ENCODE measurements at regions not wholly inside any gene's neighbourhood (a gene's known extent, or its start where the extent isn't known, plus 50 kb on each side); places are given as distances from the start of the nearest gene placed in this dataset.

DNA sequence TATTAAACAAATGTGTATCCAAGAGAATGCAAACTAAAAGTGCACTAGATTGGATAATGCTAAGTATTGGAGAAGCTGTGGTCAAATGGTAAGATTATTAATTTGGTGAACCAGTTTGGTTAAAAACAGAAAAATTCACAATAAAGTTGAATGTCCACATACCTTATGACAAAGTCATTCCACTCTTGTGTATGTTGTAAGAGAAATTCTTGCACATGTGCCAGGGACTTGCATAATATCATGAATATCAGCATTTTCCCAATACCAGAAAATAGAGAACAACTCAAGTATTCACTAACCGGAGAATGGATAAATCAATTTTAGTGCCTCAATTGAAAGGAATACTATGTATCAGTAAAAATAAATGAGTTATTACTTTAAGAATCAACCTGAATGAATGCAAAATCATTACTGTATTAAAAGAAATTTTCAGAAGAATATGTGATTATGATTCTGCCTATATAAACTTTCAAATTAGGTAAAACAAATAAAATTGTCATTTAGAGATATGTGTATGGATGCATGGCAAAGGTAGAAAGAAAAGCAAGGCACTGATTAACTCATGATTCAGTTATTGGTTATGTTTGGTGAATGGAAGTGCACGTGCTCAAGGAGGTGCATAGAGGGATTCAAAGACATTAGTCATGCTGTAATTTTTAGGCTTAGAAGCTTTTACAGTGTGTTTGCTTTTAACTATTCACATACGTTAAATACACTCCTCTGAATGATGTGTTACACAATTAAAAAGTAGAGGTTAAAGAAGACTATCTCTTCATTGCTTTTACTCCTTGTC, 217.4 kb upstream of the KCNK2 start:
- TF ChIP-seq CTCF (conservative IDR thresholded peaks at IDR 0.05; ENCODE audit: low read length) (no peak), EZH2phosphoT487 (IDR thresholded peaks at IDR 0.05; ENCODE audit: borderline replicate concordance) (no peak)
